ENCODE measurements at regions not wholly inside any gene's neighbourhood (a gene's known extent, or its start where the extent isn't known, plus 50 kb on each side); places are given as distances from the start of the nearest gene placed in this dataset.

GRCh38 chr6:154921482-154921881, 73.6 kb upstream of the TIAM2 start:
- no peak for ATAC-seq
- no peak for TF ChIP-seq TSHZ2 (CRISPR knock-in tag; IDR thresholded peaks at IDR 0.05)
- TF ChIP-seq TOX (CRISPR knock-in tag; IDR thresholded peaks at IDR 0.05; ENCODE audit: borderline replicate concordance): no peak
- TF ChIP-seq ZFP30 (CRISPR knock-in tag; IDR thresholded peaks at IDR 0.05): no peak
- no peak for TF ChIP-seq ZNF70 (CRISPR knock-in tag; IDR thresholded peaks at IDR 0.05)
- no peak for TF ChIP-seq TCF4 (CRISPR knock-in tag; IDR thresholded peaks at IDR 0.05; ENCODE audit: borderline replicate concordance)
- TF ChIP-seq RARB (CRISPR knock-in tag; IDR thresholded peaks at IDR 0.05): no peak
- no peak for TF ChIP-seq PATZ1 (CRISPR knock-in tag; IDR thresholded peaks at IDR 0.05; ENCODE audit: borderline replicate concordance)
- TF ChIP-seq OSR1 (CRISPR knock-in tag; IDR thresholded peaks at IDR 0.05): no peak
- TF ChIP-seq CSRNP3 (CRISPR knock-in tag; IDR thresholded peaks at IDR 0.05): no peak

GRCh38 chr6:154923199-154923869, 71.8 kb upstream of the TIAM2 start:
- TF ChIP-seq GLIS3 (CRISPR knock-in tag; IDR thresholded peaks at IDR 0.05) (no peak), ZFP30 (CRISPR knock-in tag; IDR thresholded peaks at IDR 0.05) (no peak), TCF4 (CRISPR knock-in tag; IDR thresholded peaks at IDR 0.05; ENCODE audit: borderline replicate concordance) (no peak), SNAI2 (CRISPR knock-in tag; IDR thresholded peaks at IDR 0.05) (no peak), ZNF8 (CRISPR knock-in tag; IDR thresholded peaks at IDR 0.05) (no peak), CREB5 (CRISPR knock-in tag; IDR thresholded peaks at IDR 0.05; ENCODE audit: low read depth) (no peak), CSRNP3 (CRISPR knock-in tag; IDR thresholded peaks at IDR 0.05) (no peak), ZNF565 (CRISPR knock-in tag; conservative IDR thresholded peaks at IDR 0.05; ENCODE audit: low read depth) (no peak), TOX (CRISPR knock-in tag; IDR thresholded peaks at IDR 0.05; ENCODE audit: borderline replicate concordance) (no peak), RARB (CRISPR knock-in tag; IDR thresholded peaks at IDR 0.05) (no peak), ESRRG (CRISPR knock-in tag; IDR thresholded peaks at IDR 0.05) (no peak), ZNF70 (CRISPR knock-in tag; IDR thresholded peaks at IDR 0.05) (no peak), POU6F1 (CRISPR knock-in tag; IDR thresholded peaks at IDR 0.05; ENCODE audit: borderline replicate concordance, low read depth) (no peak), ZFP3 (CRISPR knock-in tag; IDR thresholded peaks at IDR 0.05) (no peak), OSR1 (CRISPR knock-in tag; IDR thresholded peaks at IDR 0.05) (no peak), ARNTL (CRISPR knock-in tag; IDR thresholded peaks at IDR 0.05; ENCODE audit: borderline replicate concordance, low read depth) (no peak), ZC3H10 (CRISPR knock-in tag; IDR thresholded peaks at IDR 0.05) (no peak)
- no peak for ATAC-seq

Measured in SK-N-SH treated with all-trans-retinoic acid at 6 μM for 48 hours (cell line).